Upper lobe of right lung (tissue), 1 donor: ENCODE measurements at regions not wholly inside any gene's neighbourhood (a gene's known extent, or its start where the extent isn't known, plus 50 kb on each side); places are given as distances from the start of the nearest gene placed in this dataset.

Source experiments
- ATAC-seq: fragments of 200-7000 bp; cut with Tn5 transposase; one replicate; pipeline ENCODE4 v1.9.1; 2020; ENCODE audit warnings: mild to moderate bottlenecking, moderate library complexity
- DNase-seq: peaks from one replicate; pipeline ENCODE4 v3.0.0-alpha.2; 2020
- H3K27ac ChIP-seq: fragments of 200-600 bp; one replicate; pipeline ENCODE4 v1.8.0; 2022
- H3K27me3 ChIP-seq: fragments of 200-600 bp; one replicate; pipeline ENCODE4 v1.8.0; 2022; ENCODE audit warnings: mild to moderate bottlenecking
- H3K36me3 ChIP-seq: fragments of 200-600 bp; one replicate; pipeline ENCODE4 v1.8.0; 2022
- H3K4me1 ChIP-seq: fragments of 200-600 bp; one replicate; pipeline ENCODE4 v1.8.0; 2022
- H3K4me3 ChIP-seq: fragments of 200-600 bp; one replicate; pipeline ENCODE4 v1.8.0; 2022; ENCODE audit warnings: mild to moderate bottlenecking
- H3K9me3 ChIP-seq: fragments of 200-600 bp; one replicate; pipeline ENCODE4 v1.8.0; 2022
- intact Hi-C: fragments of 100-400 bp; cut with DNase I; formaldehyde crosslinking; loops from one replicate; pipeline ENCODE4 v1.11.0; 2022
- TF ChIP-seq, protein P1 (sequence below): fragments of 200-600 bp; IDR thresholded peaks from one replicate; pipeline ENCODE4 v1.8.0; 2022; ENCODE audit warnings: antibody characterized with exemption
- donor health status: DM: no; HTN: yes; CAD: no; lungs with severe emphysema.

DNA sequence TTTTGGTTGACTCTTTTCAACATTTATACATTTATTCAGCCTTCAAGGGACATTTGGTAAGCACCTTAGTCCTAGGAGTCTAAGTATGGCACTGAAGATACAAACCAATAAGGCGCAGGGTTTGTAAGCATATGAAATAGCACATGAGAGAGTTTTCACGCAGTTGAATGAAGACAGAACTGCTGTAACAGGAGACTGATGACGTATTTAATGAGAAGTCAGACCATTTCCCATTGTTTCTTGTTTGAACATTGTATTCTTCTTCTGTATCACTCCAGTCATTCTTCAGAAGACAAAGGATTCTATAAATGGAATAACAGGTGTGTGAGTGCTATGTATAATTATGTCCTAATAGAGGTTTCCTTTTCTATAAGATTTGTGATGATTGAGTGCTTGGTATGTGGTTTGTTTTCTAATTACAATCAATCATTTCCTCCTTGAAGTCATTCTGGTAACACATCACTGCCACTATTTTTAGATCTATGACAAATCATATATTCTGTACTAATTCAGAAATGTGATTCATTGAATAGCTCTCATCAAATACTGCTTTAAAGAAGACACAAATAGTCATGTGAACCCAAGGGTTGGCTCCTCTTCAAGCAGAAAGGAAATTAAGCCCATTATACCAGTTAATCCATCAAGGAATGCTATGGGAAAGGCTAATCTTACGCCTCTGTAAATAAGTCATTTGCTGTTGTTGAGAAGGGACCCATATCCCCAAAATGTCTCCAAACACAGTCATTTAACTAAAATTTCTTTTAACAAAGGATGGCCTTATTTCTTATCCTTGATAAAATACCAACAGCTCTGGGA lies 222.8 kb upstream of the NBEA start:
- Histone ChIP-seq H3K27ac (no peak overlapping the region), H3K4me3 (no peak overlapping the region), H3K36me3 (no peaks in the 10 kb centered on the region), H3K4me1 (no peaks in the 10 kb centered on the region), H3K9me3 (no peaks in the 10 kb centered on the region), H3K27me3 (no peaks in the 10 kb centered on the region)
- TF ChIP-seq, protein P1, sequence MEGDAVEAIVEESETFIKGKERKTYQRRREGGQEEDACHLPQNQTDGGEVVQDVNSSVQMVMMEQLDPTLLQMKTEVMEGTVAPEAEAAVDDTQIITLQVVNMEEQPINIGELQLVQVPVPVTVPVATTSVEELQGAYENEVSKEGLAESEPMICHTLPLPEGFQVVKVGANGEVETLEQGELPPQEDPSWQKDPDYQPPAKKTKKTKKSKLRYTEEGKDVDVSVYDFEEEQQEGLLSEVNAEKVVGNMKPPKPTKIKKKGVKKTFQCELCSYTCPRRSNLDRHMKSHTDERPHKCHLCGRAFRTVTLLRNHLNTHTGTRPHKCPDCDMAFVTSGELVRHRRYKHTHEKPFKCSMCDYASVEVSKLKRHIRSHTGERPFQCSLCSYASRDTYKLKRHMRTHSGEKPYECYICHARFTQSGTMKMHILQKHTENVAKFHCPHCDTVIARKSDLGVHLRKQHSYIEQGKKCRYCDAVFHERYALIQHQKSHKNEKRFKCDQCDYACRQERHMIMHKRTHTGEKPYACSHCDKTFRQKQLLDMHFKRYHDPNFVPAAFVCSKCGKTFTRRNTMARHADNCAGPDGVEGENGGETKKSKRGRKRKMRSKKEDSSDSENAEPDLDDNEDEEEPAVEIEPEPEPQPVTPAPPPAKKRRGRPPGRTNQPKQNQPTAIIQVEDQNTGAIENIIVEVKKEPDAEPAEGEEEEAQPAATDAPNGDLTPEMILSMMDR = no peak
- intact Hi-C loops = no loop called here
- no peak for ATAC-seq
- no peak for DNase-seq

DNA sequence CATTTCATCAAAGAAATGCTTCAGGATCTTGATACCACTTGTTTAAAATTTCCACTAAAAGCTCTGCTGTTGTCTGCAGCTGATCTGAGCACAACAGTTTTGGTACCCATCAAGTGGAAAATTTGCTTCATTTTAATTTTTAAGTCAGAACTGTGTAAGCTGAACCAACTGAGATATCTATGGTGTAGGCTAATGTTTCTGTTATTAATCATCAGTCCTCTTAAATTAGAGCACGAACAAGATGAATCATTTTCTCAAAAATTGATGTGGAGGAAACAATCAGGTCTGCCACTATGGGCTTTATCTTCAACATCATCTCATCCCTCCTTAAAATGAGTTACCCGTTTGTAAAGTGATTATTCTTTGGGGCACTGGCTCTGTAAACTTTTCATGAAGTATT lies 221.5 kb upstream of the NBEA start:
- no peaks in the 10 kb centered on the region for H3K27me3 ChIP-seq
- TF ChIP-seq, protein P1 = no peak

DNA sequence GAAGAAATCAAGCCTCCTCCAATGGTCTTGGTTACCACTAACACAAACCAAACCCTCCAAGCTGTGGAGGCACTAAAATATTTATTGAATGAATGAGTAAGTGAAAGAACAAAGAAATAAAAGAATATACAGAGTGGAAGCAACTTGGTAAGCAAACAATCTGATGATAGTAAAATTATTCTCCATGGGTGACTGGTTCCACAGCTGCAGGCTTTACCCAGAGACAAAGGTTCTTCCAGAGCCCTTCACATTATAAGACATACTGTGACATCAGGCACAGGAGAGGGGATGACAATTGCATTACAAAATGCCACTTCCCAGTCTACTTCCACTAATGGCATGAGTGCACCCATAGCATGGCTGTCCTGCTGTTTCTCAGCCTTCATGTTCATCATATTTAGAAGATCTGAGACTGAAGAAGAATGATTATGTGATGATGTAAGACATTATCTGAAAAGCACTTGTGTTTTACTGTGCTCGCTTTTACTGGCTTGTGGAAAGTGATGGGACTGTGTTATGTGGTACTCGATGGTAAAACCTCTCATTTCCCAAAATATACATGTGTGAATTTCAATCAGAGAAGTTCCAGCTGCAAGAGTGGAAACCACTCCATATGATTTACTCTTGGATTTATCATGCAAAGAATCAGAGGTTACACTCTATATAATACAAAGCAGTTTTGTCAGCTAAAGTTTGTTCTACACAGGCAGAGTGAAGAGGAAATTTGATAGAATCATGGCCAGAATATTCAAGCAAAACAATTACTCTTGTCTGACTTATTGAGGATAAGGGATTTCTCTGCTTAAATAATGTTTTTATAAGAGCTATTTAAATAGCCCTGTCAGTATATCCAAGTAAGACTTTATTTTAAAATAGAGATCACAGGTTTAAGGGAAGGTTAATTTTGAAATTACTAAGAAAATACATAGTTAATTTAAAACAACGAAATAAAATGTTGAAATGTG lies 220.2 kb upstream of the NBEA start:
- no peaks in the 10 kb centered on the region for H3K27me3 ChIP-seq
- H3K4me1 ChIP-seq = no peaks in the 10 kb centered on the region
- H3K4me3 ChIP-seq = no peak overlapping the region
- TF ChIP-seq, protein P1 = no peak
- intact Hi-C loops = no loop called here
- H3K9me3 ChIP-seq = no peaks in the 10 kb centered on the region
- DNase-seq (no peak), ATAC-seq (no peak)
- H3K27ac ChIP-seq = no peak overlapping the region
- H3K36me3 ChIP-seq = no peaks in the 10 kb centered on the region

More for the DNA sequence above, 221.5 kb upstream of the NBEA start:
- no peaks in the 10 kb centered on the region for H3K4me1 ChIP-seq
- intact Hi-C loops = no loop called here
- H3K9me3 ChIP-seq = no peaks in the 10 kb centered on the region
- no peak overlapping the region for H3K4me3 ChIP-seq
- no peak overlapping the region for H3K27ac ChIP-seq
- ATAC-seq = no peak
- DNase-seq = no peak
- H3K36me3 ChIP-seq = no peaks in the 10 kb centered on the region

DNA sequence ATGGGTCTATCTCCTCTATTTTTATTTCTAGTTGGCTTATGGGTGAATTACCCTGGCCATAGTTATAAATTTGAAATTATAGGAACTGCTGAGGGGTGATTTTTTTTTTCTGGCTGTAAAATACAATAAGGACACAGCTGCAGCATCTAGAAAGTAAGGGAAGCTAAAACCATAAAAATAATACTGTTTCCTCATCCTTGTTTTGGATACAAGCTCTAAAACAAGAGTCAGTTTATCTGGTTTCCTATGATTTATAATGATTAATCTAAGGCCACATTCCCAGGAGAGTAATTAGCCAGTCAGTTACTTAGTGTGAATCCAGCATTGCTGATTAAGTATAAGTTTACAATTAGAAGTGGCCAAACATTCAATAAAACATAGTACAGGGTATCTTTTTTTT lies 219.1 kb upstream of the NBEA start:
- Histone ChIP-seq H3K4me3 (no peak overlapping the region), H3K9me3 (no peaks in the 10 kb centered on the region), H3K36me3 (no peaks in the 10 kb centered on the region), H3K27me3 (no peaks in the 10 kb centered on the region), H3K27ac (no peak overlapping the region), H3K4me1 (no peaks in the 10 kb centered on the region)
- no peak for DNase-seq
- intact Hi-C loops = no loop called here
- ATAC-seq = no peak
- TF ChIP-seq, protein P1 = no peak

DNA sequence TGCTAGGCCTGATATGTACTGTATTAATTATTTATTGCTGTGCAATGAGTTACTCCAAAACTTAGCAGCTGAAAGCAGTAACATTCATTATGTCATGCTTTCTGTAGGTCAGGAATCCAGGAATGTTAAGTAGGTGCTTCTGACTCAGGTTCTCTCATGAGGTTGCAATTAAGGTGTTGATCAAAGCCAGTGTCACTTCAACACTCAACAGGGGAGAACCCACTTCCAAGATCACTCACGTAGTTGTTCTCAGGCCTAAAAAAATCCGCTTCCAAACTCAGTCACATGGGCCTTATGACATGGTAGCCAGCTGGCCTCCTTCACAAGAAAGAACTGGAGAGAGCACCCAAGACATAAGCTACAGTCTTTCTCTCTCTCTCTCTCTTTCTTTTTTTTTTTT lies 211.1 kb upstream of the NBEA start:
- ATAC-seq (peak; percentile 72), DNase-seq (no peak)
- intact Hi-C loops = no loop called here
- no peak overlapping the region for H3K4me3 ChIP-seq
- H3K36me3 ChIP-seq = no peaks in the 10 kb centered on the region
- no peaks in the 10 kb centered on the region for H3K27me3 ChIP-seq
- TF ChIP-seq, protein P1 = no peak
- no peak overlapping the region for H3K27ac ChIP-seq
- H3K4me1 ChIP-seq = no peaks in the 10 kb centered on the region
- no peaks in the 10 kb centered on the region for H3K9me3 ChIP-seq
